ENCODE measurements at regions not wholly inside any gene's neighbourhood (a gene's known extent, or its start where the extent isn't known, plus 50 kb on each side); places are given as distances from the start of the nearest gene placed in this dataset.

GRCh38 chr12:118514297-118514696 lies 137.9 kb downstream of the SUDS3 start:
- TF ChIP-seq CTCF (IDR thresholded peaks at IDR 0.05), result no peak
- no peak for TF ChIP-seq POLR2A (IDR thresholded peaks at IDR 0.05)

All from thyroid gland (tissue), 4 donors.